ENCODE measurements at regions not wholly inside any gene's neighbourhood (a gene's known extent, or its start where the extent isn't known, plus 50 kb on each side); places are given as distances from the start of the nearest gene placed in this dataset.
"Not testable (repeated sequence)": the region's sequence is repeated elsewhere in the genome, so short reads cannot be mapped to it uniquely, and the experiment has no call there.

- no peak for DNase-seq (ENCODE audit: low spot score)
Measured at GRCh38 chr1:172837816-172838679, 179.1 kb downstream of the FASLG start.

DNA sequence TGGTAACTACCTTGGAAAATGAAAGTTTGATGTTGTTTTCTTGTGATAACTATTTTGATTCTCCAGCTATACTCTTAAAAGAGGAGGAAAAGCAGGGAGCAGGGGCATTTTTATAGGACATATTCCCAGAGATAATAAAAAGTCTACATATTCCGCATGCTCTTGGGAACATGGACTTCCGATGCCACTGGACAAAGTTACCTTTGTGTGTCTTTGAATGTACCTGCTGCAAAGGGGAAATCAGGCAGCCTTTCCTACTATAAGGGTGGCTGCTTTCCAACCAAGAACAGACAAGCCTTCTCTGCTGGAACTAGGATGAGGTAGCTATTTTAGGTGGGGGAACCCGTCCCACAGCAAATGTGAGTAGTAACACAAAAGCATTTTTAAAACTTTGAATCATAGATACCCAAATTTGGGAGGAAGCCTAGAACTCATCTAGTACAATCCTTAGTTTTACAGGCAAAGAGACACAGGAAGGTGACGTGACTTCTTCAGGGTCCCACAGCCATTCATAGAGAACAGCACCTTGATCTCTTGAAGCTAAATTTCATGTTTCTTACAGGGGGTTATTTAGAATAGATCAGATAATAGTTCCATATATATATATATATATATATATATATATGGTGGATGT lies 179.9 kb downstream of the FASLG start:
- no peak for DNase-seq (ENCODE audit: low spot score)

GRCh38 chr1:172839639-172840038 lies 180.7 kb downstream of the FASLG start:
- DNase-seq (ENCODE audit: low spot score): not testable (repeated sequence)

- no peak for DNase-seq (ENCODE audit: low spot score)
Measured at GRCh38 chr1:172843444-172843843, 184.5 kb downstream of the FASLG start.

DNA sequence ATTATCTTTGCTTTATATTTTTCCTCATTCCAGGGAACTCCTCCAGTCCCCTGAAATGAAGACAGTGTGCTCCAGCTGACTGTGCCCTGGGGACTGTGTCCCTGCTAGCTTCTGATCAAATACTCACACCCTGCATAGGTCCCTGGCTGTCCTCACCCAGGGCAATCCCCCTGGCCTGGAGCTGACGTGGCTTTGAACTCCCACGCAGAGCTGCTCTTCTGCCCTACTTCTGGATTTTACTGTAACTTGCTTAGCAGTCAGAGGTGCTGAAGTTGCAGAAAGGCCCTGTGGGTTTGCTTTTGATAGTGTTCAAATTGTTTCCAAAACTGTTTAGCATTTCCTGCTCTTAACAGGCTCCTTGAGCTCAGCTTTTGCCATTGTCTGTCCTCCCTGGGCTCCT lies 186.5 kb downstream of the FASLG start:
- DNase-seq (ENCODE audit: low spot score): no peak

DNA sequence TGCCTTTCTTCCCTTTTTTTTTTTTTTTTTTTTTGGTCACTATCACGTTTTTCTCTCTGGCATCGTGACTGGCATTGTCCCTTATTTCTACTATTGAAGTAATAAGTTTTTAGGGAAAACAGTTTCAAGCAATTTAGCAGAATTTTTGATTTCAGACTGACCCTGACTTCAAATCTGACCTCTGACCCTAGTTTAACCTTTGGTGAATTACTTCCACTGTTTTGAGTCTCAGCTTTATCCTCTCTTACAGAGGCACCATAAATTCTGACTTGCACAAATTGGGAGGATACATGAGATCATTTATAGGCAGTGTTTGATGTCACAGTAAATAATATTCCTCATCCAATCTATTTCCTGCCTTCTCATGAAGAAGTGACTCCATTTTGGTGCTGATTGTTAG lies 187.0 kb downstream of the FASLG start:
- DNase-seq (ENCODE audit: low spot score): no peak

DNA sequence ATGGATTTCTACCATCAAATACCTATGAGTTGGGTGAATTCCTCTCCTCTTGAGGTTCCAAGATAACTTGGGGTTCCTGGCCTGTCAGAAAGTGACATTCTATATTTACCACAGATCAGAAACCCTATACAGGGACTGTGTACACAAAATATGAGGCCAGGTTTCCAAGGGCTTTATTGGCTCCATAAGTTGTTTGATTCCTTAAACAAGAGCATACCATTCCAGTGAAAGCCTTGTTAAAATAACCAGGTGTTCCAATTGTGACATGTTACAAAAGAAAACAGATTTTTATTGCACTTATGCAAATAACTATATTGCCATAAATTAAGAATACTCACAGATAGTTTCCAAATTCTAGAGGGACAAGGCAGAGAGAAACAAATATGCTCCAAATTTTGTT lies 188.9 kb downstream of the FASLG start:
- not testable (repeated sequence) for DNase-seq (ENCODE audit: low spot score)

DNA sequence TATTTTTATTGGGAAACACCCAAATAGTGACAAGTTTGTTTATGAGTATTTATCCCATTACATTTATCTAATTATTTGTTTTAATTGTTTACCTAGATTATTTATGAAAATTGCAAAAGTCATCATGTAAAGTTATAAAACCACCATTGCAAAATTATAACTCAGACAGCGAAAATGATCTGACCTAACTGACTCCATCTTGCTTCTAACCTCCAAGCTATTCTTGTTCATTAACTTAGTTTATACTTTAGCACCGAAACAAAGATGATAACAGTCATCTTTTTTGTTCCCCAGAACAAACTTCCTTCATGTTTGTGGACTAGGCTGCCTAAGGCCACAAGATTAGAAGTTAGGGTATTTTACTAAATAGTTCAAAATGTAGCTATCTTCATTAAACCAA lies 190.8 kb downstream of the FASLG start:
- DNase-seq (ENCODE audit: low spot score): no peak

- no peak for DNase-seq (ENCODE audit: low spot score)
Measured at GRCh38 chr1:172851077-172851476, 192.2 kb downstream of the FASLG start.

DNA sequence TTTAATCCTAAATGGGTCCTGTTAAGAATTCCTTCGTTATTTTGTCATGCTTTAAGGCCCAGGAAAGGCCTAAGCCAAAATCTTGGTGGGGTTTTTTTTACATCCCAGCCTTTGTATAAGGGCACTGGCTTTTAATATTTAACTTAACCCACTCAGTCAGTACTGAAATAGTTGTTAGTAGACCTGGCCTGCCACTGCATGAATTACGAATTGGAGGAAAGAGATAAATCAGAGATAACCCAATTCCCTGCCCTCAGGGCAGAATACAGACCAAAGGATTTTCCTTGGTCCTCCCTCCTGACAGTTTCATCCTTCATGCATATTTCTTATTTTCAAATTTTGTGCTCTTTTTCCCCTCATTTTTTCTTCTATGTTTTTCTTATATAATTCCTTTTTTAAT lies 193.0 kb downstream of the FASLG start:
- no peak for DNase-seq (ENCODE audit: low spot score)

DNA sequence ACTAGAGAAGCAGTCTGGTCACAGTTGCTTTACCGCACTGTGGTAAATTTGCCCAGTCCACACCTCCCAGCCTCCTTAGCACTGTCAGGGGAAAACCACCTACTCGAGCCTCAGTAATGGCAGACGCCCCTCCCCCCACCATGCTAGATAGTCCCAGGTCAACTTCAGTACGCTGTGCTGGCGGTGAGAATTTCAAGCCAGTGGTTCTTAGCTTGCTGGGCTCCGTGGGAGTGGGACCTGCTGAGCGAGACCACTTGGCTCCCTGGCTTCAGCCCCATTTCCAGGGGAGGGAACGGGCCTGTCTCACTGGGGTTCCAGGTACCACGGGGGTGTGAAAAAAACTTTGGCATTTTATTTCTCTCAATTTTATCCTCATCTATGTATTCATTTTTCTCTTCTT lies 194.8 kb downstream of the TNFSF18 start:
- not testable (repeated sequence) for DNase-seq (ENCODE audit: low spot score)

- DNase-seq (ENCODE audit: low spot score): no peak
Measured at GRCh38 chr1:172863031-172863430, 187.7 kb downstream of the TNFSF18 start.

GRCh38 chr1:172867216-172867818 lies 183.4 kb downstream of the TNFSF18 start:
- no peak for DNase-seq (ENCODE audit: low spot score)

- no peak for DNase-seq (ENCODE audit: low spot score)
Measured at GRCh38 chr1:172870901-172871606, 179.7 kb downstream of the TNFSF18 start.

DNA sequence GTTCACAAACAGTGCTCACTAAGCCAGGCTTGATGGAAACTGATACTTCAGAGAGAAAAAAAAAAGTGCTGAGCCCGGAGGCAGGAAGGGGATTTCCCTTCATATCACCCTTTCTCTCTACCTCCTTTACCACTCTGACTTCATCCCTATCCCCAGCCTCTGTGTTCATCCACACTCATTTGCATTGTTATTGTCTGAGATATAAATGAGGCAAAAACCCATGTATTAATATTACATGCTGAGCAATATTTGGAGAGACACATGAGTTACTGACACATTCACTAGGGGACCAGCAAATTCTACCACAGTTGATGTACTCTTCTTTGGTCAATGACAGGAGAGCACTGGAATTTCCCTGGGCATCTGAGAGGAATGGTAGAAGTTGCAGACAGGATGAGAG lies 175.8 kb downstream of the TNFSF18 start:
- DNase-seq (ENCODE audit: low spot score): no peak

GRCh38 chr1:172875892-172876291 lies 174.8 kb downstream of the TNFSF18 start:
- DNase-seq (ENCODE audit: low spot score): no peak

- no peak for DNase-seq (ENCODE audit: low spot score)
Measured at GRCh38 chr1:172882385-172882784, 168.4 kb downstream of the TNFSF18 start.

- DNase-seq (ENCODE audit: low spot score): no peak
Measured at GRCh38 chr1:172882791-172883386, 167.9 kb downstream of the TNFSF18 start.

GRCh38 chr1:172883387-172883791 lies 167.4 kb downstream of the TNFSF18 start:
- no peak for DNase-seq (ENCODE audit: low spot score)

DNA sequence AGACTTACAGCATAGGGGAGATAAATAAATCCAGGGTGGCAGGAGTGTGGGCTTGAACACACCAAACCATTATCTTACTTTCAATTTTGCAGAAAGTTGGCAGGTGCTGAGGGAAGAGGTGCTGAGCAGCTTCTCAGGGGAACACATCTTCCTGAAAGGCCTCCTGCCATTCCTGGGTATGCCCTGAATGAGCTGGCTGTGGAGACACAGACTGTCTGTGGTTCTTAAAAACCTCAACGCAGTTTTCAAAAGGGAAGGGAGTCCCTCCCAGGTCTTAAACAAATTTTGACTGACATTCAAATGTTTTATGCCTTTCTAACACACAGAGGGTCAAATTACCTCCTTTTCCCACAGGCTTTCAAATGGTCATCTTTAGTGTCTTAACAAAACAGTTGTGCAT lies 166.9 kb downstream of the TNFSF18 start:
- DNase-seq (ENCODE audit: low spot score): no peak

GRCh38 chr1:172885411-172885810 lies 165.3 kb downstream of the TNFSF18 start:
- no peak for DNase-seq (ENCODE audit: low spot score)

DNA sequence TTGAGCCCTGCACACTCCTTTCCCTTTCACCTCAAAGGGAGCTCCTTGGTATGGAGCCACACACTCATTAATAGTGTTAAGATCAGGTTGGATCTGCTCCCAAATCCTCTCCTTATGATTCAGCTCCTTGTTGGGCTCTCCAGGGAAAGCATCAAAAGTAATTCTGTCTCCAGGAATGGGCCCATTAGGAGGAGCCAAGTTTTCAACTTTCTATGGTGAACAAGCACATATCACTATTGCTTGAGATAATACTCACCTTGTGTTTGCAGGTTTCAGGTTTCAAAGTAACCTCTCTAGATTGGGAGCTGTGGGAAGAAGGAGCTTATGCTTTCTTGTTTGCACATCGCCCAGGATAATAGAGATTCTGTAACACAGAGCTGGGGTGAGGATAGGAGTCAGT lies 164.8 kb downstream of the TNFSF18 start:
- no peak for DNase-seq (ENCODE audit: low spot score)
